Stimulated activated CD4-positive, alpha-beta T cell treated with anti-CD3 and anti-CD28 coated beads, TNF-alpha, amount 100 ng/mL, for 24 hours (primary cell): ENCODE measurements at regions not wholly inside any gene's neighbourhood (a gene's known extent, or its start where the extent isn't known, plus 50 kb on each side); places are given as distances from the start of the nearest gene placed in this dataset.
"Not testable (repeated sequence)": the region's sequence is repeated elsewhere in the genome, so short reads cannot be mapped to it uniquely, and the experiment has no call there.

Source experiments
- DNase-seq, 3 experiments: peaks; one replicate each; pipeline ENCODE4 v3.0.0-alpha.2; 2020; ENCODE audit warnings: low read depth in 3 of 3

- not testable (repeated sequence) for DNase-seq
Measured at GRCh38 chr1:166695834-166696233, 143.4 kb upstream of the POGK start.

GRCh38 chr1:166698771-166699170 lies 140.5 kb upstream of the POGK start:
- no peak for DNase-seq

- DNase-seq, result no peak
Measured at GRCh38 chr1:166699613-166700012, 139.7 kb upstream of the POGK start.

- DNase-seq, result no peak
Measured at GRCh38 chr1:166700696-166701095, 138.6 kb upstream of the POGK start.

- DNase-seq, result no peak
Measured at GRCh38 chr1:166701603-166702100, 137.6 kb upstream of the POGK start.

GRCh38 chr1:166703141-166703540 lies 136.1 kb upstream of the POGK start:
- no peak for DNase-seq

GRCh38 chr1:166703726-166704462 lies 135.4 kb upstream of the POGK start:
- no peak for DNase-seq

- DNase-seq, result no peak
Measured at GRCh38 chr1:166705376-166706289, 133.6 kb upstream of the POGK start.

- DNase-seq, result no peak
Measured at GRCh38 chr1:166716620-166717019, 122.7 kb upstream of the POGK start.

GRCh38 chr1:166721145-166721544 lies 118.1 kb upstream of the POGK start:
- DNase-seq, result no peak

- DNase-seq, result no peak
Measured at GRCh38 chr1:166730299-166730888, 108.9 kb upstream of the POGK start.

GRCh38 chr1:166738140-166738539 lies 101.1 kb upstream of the POGK start:
- DNase-seq, result no peak

- DNase-seq, result no peak
Measured at GRCh38 chr1:166738873-166739272, 100.4 kb upstream of the POGK start.

- no peak for DNase-seq
Measured at GRCh38 chr1:166740668-166741276, 98.5 kb upstream of the POGK start.

- DNase-seq, result no peak
Measured at GRCh38 chr1:166763318-166763717, 76.0 kb upstream of the POGK start.

GRCh38 chr1:166766942-166767341 lies 72.3 kb upstream of the POGK start:
- no peak for DNase-seq

GRCh38 chr1:166784646-166785045 lies 54.6 kb upstream of the POGK start:
- DNase-seq, result not testable (repeated sequence)

GRCh38 chr1:166785987-166786386 lies 53.3 kb upstream of the POGK start:
- no peak for DNase-seq

GRCh38 chr1:166789286-166789685 lies 50.0 kb upstream of the POGK start:
- no peak for DNase-seq
